Ovary (tissue), 3 donors: ENCODE measurements at regions not wholly inside any gene's neighbourhood (a gene's known extent, or its start where the extent isn't known, plus 50 kb on each side); places are given as distances from the start of the nearest gene placed in this dataset.

ENCODE experiments used
- POLR2A ChIP-seq: fragments of 450-650 bp; IDR thresholded peaks from one replicate; pipeline ENCODE4 v1.6.1; 2017; ENCODE audit warnings: antibody characterized with exemption, mild to moderate bottlenecking, moderate library complexity
- TF ChIP-seq, protein P1 (sequence below), 3 donors: fragments of 450-650 bp in 2 of 3; fragments of 200-600 bp in 1 of 3; IDR thresholded peaks; one replicate each; pipeline versions ENCODE4 v1.5.1 to v1.8.0; 2016 to 2022; ENCODE audit warnings: antibody characterized with exemption in 3 of 3, mild to moderate bottlenecking in 1 of 3
- donor health status: DM: no; HTN: no; CAD: no.

DNA sequence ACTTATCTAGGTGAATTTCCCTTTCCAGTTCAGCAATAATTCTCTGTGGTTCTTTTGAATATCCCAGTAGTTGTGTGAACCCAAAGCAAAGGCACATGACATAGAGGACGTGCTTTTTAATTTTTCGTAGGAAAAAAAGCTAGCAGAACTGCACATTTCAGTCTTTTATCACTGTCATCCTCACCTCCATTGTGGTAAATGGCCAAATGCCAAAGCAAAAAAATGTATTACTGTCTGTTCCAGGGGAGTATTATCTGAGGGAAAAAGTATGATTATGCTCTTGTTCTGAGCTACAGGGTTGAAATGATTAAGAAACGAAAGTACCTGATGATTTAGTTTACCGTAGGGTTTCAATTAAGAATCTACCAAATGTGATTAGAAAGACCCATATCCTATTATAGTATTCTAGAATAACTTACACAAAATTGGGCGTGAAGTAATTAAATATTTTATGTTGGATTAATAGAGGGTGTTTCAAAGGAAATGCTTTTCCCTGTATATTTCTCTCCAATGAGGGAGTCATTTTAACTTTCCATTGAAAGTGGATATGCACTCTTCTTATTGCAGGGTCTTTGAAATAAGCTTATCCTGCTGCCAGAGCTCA is 62.7 kb downstream of the CAVIN4 start:
- TF ChIP-seq, protein P1, sequence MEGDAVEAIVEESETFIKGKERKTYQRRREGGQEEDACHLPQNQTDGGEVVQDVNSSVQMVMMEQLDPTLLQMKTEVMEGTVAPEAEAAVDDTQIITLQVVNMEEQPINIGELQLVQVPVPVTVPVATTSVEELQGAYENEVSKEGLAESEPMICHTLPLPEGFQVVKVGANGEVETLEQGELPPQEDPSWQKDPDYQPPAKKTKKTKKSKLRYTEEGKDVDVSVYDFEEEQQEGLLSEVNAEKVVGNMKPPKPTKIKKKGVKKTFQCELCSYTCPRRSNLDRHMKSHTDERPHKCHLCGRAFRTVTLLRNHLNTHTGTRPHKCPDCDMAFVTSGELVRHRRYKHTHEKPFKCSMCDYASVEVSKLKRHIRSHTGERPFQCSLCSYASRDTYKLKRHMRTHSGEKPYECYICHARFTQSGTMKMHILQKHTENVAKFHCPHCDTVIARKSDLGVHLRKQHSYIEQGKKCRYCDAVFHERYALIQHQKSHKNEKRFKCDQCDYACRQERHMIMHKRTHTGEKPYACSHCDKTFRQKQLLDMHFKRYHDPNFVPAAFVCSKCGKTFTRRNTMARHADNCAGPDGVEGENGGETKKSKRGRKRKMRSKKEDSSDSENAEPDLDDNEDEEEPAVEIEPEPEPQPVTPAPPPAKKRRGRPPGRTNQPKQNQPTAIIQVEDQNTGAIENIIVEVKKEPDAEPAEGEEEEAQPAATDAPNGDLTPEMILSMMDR (IDR thresholded peaks at IDR 0.05), result no peak
- TF ChIP-seq POLR2A, result no peak
